ENCODE measurements at regions not wholly inside any gene's neighbourhood (a gene's known extent, or its start where the extent isn't known, plus 50 kb on each side); places are given as distances from the start of the nearest gene placed in this dataset.

DNA sequence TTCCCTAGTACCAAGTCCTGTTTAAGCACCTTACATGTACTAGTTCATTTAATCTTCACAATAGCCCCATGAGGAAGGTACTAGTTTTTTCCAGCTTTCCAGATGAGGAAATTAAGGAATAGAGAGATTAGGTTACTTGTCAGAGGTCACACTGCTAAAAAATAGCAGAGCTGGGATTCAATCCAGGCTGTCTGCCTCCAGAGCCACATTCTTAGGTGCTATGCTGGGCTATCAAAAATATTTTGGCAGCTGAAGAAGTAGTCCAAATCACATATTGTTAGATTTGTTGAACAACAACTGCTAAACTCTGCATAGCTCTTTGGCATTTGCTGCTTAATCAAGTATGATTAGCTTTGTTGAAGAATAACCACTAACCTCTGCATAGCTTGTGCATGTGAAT, 591.5 kb upstream of the KLF4 start:
- DNase-seq, result no peak

DNA sequence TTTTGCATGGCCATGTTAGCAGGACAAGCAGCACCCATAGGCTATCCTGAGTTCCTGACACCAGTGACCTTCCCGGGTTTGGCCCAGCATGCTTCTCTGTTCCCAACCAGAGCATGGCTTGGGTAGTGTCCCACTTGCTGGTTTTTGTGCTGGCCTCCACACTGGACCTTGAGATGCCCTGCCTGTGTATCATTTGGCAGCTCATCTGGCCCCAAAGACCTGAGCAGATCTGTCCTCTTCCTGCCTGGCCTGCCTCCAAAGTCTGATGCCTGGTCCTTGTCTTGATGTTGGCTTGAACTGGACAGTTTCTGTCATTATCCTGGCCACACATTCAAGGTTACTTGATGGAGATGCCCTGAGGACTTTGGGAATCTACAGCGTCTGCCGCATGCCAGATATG, 590.7 kb upstream of the KLF4 start:
- no peak for DNase-seq

DNA sequence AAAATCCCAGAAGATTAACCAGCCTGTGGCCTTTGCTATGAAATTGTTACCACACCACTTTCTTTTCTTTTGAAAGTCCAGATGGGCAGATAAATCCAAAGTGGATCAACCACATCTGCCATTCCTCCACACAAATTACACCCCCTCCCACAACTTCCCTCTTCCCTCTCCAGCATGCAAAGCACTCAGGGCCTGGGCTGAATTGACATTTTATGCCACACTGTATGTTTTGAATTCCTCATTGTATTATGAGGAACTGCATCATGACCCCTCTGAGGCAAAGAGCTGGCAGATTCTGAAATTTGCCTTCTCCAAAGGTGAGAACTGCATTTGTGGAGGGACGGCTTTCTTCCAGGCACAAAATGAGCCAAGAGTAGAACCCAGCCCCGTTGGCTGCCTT, 589.2 kb upstream of the KLF4 start:
- DNase-seq, result no peak

DNA sequence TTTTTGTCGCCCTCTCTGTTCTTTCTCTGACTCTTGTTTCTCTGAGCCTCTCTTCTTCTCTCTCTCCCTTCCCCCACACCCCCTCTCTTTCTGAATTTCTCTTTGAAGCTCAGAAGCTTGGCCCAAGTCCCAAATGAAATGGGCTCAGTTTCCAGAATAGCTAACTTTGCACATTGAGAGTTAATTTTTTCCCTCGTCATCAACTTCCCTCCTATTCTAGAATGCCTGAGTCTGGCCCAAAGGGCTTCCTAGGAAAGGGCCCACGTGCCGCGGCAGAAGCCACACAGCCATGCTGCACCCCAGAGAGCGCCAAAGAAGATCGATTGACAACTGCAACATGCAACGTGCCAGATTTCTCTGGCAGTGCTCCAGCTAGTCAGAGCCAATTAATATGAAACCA, 588.8 kb upstream of the KLF4 start:
- no peak for DNase-seq

DNA sequence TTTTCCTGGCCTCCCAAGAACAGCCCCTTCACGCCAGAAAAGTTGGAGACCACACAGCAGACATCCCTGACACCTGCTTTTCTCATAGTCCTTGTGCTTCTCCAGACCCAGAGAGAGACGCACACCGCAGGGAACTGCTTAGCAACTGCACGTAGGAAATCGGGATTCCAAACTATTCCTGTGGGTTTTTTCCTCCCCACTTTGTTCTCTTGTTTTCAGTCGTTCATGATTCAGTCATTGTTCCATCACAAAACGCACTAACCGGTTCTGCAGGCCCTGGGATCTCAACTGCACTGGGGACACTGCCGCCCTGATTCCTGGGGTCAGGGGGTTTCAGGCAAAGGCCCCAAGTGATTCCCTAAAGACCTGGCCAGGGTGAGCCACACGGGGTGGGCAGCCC, 588.0 kb upstream of the KLF4 start:
- DNase-seq, result no peak

DNA sequence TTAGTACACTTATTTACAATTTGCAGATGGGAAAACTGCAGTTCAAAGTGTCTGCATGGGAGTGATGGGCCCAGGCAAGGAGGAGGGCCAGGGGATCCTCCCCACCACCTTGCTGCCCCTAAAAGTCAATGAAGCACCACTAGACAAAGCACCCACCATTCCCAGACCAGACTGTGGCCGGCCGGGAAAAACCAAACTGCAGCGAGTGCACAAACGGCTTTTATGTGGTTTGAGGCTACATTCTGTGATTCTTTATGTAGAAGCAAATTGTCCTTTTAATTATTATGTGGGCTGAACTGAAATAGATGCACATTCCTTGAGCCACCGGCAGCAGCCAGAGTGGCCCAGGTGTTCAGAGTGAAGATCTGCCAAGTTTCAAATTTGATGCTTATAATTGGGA, 585.3 kb upstream of the KLF4 start:
- DNase-seq, result no peak

DNA sequence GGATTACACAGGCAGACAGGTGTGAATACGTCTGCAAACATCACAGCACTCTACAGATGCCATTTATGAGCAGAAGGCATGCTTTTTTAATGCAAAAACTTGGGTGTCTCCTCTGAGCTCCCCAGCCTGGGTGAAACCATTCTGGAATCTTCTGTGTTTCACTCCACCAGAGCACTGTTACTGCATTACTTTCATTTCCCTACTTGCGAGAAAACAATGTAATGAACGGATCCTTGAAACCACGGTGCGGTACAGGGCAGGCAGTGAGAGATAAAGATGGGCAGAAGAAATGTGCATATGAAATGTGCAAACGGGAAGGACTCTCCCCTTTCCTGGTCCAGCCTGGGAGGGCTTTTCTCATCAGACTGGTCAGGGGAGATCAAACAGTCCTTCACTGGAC, 584.3 kb upstream of the KLF4 start:
- no peak for DNase-seq

DNA sequence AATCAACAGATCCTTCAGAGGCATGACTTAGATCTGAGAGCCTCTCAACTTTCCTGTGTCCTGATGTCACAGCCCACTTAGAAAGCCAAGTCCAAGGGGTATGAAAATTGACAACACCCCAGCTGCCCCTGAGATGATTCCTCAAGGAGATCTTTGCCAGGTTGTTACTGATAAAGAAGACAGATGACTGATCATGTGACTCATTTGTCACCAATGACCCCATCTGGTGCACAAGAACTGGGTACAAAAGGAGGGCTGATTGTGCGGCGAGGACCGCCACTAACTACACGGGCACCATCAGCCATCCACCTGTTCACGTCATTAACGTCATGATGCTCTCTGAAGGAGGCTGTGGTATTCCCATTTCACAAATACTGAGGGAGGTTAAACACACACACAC, 583.2 kb upstream of the KLF4 start:
- no peak for DNase-seq

DNA sequence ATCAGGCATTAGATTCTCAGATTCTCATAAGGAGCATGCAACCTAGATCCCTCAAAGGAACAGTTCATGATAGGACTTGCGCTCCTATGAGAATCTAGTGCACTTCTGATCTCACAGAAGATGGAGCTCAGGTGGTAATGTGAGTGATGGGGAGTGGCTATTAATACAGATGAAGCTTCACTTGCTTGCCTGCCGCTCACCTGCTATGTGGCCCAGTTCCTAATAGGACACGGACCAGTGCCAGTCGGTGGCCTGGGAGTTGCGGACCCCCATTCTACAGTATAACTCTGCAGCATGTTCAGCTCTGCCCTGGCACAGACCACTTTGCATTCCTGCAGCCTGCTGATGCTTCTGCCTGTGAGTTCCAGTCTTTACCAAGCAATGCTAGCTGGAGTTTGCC, 581.3 kb upstream of the KLF4 start:
- DNase-seq, result no peak

DNA sequence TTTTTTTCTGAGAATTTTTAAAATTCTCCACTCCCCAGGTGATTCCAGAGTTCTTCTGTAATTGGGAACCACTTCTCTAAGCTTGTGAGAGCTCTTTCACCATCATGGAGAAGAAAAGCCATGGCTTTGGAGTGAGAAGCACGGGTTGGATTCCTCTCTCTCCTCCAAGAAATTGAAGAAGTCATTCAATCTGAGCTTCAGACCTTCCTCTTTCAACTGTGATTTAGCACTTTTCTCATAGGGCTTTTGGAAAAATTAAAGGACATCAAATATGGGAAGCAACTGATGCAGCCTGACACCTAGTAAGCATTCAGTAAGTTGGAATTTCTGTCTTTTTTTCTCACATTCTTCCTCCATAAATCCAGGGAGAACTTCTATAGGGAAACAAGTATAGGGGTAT, 580.4 kb upstream of the KLF4 start:
- no peak for DNase-seq

DNA sequence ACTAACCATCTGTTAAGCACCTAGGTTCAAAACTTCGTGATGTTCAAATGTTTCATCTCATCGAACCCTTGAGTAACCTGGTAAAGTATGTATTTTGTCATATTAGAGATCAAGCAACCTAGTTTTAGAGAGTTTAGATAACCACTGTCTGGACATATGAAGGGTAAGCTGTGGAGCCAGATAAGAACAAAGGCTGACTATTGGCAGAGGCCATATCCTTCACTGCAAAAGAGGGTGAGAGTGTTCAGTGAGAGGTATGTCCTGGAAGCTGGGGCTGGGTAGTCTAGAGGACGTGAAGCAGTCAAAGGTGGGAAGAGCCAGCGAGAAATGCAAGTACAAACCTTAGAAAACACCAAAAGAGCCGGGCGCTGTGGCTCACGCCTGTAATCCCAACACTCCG, 573.1 kb upstream of the KLF4 start:
- no peak for DNase-seq

DNA sequence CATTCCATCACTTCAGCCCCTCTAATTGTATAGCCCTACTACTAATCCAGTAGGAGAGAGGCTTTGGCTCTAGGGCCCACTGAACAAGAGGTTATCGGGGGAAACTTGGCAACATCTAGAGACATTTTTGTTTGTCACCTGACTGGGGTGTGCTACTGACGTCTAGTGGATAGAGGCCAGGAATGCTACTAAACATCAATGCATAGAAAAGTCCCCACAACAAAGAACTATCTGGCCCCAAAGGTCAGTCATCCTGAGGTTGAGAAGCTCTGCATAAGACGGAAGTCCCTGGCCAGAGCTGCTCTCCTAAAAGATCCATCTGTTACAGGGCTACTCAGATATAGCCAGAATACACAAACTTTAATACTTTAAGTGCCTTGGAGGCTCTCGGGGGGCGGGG, 570.6 kb upstream of the KLF4 start:
- no peak for DNase-seq

DNA sequence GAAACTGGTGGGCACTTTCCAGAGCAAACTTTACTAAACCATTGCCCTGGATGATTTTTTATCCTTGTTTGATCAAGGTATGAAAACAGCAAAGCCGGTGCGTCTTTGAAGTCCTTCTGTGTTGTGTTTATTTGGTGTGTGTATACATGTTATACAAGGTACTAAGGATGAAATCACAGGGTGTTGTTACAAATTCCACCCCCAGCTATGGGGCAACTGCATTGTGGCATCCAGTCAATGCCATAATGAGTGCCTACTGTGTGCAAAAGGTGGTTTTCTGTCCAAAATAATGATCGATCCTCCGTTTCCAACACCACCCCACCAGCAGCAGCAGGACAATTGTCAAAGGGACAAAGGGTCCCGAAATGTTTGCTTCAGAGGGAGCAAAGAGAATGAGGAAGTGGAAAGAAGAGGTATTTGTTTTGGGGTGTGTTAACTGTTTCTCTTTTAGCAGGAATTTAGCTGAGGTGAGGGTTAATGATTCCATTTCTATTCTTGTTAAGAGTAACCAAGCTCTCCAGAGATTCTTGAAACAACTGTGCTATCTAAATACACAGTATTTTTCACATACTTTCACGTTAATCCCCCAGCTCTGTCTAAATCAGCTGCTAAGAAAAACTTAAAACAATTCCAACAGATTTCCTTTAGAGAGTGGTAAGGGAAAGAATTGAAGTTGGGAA, 568.7 kb upstream of the KLF4 start:
- no peak for DNase-seq

DNA sequence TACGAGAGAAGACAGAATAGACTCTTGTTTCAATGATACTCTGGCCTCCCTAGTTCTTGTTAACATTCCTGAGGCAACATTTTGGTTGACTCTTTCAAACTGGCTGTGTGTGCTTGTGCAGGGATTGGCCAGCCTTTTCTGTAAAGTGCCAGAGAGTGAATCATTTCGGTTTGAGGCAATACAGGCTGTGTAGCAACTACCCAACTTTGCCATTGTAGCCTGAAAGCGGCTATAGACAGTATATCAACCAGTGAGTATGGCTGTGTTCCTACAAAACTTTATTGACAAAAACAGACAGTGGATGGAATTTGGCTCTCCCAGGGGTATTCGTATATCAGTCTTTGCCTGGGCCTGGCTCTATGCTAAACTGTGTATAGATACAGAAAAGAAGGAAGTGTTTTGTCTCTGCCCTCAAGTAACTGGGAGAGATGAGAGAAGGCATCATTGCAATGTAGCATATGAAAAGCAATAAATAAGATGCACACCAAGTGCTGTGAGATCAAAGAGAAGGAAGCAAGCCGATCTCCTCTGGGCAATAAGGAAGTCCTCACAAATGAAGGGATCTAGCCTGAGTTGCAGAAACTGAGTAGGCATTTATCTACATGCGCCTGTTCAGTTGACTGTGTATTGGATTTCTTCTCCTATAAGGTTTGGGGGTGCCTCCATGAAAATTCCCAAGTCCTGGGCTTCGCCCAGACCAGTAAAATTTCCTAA, 568.0 kb upstream of the KLF4 start:
- DNase-seq, result no peak

DNA sequence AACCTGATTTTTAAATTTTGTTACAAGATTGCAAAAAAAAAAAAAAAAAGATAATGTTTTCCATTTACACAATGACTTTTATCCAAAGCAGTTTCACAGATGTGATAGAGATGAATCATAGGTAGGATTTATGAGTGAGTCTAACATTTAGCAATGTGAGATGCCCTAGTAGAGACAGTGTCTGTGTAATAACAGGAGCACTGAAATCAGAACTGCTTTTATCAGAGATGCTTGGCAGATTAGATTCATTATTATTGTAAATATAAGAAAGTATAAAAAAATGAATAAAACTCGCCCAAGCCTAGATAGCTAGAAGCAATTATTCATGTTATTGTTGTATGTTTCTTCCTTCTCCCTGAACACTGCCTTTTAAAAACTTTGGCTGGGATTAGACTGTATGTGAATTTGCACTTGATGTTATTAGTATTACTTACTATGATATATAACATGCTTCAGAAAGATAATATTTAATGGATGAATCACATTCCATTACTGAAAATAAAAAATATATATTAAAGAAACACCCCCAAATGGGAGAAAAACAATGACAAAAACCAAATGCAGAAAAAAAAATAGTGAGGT, 567.3 kb upstream of the KLF4 start:
- no peak for DNase-seq

DNA sequence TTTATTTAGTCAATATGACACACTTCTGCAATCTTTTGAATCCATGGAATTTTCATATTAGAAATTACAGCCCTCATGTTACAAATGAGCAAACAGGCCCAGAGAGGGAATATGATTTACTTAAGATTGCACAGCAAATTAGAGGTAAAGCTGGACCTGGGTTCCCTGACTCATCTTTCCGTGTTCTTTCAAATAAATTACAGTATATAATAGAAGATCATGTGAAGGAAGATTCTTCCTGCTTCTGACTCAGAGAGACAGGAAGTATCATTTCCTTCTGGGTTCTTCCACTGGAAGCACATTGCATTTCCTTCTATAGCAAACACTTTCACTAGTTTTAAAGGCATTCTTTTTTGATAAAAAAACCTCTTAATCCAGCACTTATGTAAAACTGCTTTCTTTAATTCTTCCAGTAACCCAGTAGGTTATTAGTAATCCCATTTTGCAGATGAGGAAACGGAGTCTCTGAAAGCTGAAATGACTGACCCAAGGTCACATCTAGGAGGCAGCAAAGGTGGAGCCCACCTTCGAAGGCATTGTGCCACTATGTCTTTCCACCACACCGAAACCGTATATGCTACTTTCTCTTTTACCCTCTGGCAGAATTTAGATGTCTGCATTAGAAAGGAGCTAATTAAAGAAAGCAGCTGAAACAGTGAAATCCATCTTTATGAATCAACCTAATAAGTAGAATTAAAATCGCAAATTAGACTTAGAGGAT, 566.7 kb upstream of the KLF4 start:
- DNase-seq, result no peak

DNA sequence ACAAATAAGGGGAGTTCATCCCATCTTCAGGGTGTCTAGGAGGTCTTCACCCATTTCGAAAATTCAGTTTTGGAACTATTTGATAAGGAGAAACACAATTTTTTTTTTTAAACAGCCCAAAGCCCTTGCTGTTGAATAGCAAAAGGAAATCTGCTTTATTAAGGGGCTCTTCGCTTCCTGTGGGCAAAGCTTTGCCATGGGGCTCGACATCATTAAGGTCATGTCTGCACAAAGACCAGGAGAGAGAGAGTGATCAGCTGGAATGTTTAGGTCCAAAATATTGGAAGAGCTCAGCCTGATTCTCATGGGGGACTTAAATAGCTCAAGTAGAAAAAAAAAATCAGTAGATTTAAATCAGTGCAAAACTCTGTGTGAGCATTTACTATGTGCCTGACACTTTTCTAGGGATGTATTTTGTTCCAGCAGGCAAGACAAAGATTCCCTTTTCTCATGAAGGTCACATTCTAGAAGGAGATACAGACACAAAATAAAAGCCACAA, 564.6 kb upstream of the KLF4 start:
- DNase-seq, result no peak

DNA sequence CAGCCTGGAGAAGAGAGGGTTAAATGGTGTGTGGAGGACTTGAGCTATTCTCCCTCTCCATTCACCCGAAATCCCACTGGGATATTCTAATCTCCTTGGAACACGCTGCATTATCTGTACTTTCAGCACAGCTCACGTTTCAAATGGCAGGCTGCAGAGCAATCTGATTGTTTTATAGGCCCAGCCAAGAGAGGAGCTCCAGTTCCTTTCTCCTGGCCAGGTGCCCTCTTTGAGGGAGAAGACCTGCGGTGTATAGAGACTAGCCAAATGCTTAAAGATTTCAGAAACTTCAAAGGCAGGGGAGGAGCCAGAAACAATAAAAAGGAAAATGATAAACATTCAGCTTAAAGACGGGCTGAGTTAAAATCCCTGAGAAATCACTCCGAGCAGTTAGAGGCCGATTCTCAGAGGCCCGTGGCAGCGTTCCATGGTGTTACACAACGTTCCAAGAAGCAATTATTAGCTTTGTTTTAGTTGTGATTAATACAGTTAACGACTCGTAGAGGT, 564.0 kb upstream of the KLF4 start:
- DNase-seq, result no peak

DNA sequence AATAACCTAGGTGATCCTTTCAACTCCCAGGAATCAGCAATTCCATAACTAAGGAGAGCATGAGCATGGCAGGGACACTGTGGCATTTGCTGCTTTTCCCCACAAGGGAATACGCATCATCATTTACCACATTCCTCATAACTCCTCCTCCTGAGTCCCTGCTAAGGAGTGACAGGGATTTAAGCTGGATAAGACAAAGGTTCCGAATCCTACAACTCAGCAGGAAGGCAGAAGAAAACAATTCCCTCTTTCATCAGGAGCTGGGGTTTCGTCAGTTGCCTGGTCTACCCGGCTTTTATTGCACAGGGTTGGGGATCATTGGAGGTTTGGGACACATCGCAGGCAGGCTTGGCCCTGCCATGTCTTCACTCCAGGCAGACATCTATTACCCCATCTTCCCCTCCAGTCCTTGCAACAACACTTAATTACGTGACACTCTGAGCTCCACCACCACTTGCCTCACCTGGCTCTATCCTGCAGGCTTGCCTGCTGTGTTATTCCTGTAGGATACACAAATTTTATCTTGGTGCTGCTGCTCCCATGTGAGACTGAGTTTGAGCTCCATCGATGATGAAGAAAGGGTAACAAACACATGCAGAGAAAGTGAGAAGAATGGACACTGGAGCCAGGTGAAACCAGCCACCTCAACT, 563.0 kb upstream of the KLF4 start:
- DNase-seq, result no peak

DNA sequence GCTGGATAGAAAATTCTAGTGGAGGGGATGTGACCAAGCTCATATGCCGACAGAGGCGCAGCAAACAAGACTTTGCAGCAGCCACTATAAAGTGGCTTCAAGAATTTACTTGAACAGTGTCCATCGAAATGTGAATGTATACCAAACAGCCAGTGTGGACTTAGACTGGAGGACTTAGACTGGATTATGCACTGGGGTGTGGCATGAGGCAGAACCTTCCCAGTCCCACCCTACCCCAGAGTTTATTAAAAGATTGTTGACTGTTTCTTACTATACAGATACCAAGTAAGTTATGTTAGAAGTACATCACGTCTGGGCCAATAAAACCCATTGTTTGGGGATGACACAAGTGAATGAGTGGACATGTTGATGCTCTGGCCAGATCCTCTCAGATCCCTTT, 561.3 kb upstream of the KLF4 start:
- no peak for DNase-seq

DNA sequence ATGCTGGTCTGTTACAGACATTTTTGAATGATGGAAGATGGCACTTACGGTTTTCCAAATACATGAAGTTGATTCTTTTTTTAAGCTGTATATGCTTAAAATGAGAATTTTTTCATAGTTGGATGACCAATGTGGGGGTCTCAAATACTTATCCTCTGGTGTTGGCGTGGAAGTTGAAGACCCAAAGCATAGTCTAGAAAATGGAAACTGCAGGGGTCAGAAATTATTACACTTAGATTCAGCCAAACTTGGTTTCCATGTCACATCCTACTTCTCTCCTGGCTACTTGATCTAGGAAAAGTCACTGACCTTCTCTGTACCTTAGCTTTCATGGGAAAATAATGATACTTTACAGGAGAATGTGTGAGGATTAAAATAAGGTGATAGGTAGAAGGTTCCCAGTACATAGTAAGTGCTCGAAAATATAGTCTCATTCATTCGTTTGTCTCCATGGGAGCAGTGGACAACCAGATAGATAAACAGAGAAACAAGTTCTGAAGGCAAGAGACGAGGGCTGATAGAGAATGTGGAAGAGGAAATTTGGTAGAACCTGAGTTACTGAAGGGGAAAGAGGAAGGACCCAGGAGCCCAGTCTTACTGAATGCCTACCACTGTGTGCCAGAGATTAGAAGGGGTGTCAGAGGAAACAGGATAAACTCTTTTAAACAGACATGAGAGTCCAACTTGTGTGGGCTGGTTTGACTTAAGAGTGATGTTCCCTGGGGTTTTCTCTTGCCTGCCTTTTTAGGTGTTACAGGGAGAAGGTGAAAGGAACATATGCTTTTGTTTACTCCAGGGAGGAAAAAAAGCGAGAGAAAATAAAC, 560.3 kb upstream of the KLF4 start:
- DNase-seq, result no peak

DNA sequence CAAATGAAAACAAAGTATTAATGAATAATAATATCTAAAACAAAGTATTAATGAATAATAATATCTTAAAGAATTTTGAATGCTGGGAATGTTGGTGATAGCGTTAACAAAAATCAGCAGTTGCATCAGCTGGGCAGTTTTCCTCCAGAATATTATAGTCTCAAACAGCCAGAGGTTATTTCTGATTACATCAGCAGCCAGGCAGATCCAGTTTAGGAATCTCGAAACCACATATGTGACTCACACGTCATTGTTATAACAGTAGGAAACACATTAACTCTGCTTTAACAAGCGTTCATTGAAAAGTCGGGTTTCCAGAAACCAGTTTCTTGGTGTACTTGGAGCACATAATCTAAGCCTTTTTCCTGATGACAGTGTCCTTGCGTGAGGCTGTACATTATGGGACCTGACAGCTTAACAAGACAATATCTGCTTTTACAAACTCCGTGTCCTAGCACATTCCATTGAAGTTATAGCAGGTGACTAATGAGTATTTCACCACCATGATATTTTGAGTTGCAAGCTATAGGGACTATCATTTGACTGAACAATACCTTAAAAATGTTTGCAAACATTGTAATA, 559.5 kb upstream of the KLF4 start:
- no peak for DNase-seq
